ENCODE measurements at regions not wholly inside any gene's neighbourhood (a gene's known extent, or its start where the extent isn't known, plus 50 kb on each side); places are given as distances from the start of the nearest gene placed in this dataset.

GRCh38 chr1:39109644-39110043 is 83.5 kb downstream of the NDUFS5 start:
- FAIRE-seq: no peak

DNA sequence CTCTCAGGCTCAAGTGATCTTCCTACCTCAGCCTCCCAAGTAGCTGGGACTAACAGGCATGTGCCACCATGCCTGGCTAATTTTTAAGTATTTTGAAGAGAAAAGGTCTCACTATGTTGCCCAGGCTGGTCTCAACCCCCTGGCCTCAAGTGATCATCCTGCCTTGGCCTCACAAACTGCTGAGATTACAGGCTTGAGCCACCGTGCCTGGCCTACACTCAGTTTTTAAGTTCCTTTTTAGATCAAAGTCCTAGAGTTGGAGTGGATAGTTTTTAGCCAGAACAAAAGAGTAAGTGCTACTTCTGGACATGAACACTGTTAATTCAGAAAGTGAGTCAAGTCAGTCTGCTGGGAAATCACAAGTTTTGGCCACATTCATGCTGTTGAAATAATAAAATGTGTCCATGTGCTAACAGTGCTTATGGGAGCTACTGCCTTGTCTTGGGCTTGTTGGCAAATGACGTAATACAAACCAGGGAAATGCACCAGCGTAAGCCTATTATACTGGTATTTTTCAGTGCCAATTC is 84.2 kb downstream of the NDUFS5 start:
- FAIRE-seq: no peak

GRCh38 chr1:39110882-39111281 is 84.7 kb downstream of the NDUFS5 start:
- FAIRE-seq: no peak

DNA sequence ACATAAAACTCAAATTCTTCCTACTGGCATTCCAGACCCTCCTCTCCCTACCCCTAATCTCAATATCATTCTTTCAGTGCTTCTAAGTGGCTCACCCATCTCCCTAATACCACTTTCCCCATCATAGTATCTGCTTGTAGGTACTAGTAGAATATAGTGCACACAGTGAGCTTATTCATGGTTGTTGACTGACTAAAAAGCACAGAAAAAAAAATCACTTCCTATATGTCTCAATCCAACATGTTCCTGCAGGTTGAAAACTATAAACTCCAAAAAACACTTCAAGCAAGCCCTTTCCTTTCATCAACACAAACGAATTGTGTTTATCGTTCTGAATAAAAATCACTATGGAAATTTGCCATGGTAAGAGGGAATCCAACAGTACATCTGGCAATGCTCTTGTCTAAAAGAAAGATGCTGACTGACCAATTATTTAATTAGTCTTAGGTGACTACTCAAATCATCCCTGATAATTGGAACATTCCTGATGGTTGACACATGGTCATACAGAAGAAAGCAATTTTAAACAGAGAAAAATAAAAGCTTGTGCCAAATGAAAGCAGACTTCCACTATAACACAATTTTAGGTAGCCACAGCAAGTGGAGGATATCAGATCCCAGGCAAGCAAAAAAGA is 87.1 kb downstream of the NDUFS5 start:
- no peak for FAIRE-seq

DNA sequence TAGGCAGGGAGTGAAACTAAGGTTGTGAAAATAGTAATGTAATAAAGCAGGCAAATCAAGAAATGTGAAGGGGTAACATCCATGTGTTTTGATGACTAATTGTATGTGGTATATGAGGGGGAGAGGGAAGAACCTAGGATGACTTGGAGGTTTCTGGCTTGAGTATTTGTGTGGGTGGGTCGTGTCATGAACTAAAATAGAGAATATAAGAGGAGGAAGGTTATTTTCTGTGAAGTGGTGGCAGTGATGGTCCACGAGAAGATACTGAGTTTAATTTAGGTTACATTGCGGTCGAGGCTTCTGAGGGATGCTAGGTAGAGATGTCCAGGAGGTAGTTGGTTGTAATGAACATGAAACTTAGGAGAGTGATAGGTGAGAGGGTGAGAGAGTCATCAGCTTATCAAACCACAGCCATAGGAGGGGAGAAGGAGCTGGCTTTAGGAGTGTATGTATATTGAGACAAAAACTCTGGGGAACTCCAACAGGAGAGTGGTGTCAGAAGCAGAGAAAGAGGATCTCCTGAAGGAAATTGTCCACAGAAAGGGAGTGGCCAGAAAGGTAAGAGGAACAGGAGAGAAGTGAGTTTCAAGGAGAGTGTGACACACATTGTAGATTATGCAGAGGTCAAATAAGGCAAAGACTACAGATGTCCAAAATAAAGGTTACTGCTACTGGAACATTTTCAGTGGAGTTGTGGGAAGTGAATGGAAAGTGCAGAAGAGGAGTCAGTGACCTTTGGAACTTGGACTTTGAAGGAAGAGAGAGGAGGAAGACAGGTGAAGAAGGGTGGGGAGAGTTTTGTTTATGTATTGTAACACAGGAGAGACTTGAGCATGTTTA is 89.0 kb upstream of the MACF1 start:
- FAIRE-seq: no peak

DNA sequence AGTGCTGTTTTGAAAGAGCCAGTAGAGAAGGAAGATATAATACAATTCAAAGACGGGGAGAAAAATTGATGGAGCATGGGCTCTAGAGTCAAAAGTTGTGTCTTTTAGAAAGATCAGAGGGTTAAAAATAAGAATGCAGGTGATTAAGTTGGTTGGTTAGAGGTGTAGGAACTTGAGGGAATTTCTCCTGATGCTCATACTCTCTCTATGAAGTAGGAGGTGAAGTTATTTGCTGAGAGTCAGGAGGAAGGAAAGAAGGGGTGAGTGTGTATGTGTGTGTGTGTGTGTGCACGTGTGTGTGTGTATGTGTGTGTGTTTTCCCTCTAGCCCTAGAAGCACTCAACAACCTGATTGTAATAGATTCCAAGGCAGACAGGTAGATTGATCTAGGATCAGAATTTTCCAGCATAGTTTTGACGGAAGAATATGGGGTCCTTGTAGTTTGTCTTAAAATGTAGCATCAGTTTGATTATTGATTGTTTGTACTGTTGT is 88.3 kb upstream of the MACF1 start:
- FAIRE-seq: no peak

GRCh38 chr1:39116860-39117728 is 87.4 kb upstream of the MACF1 start:
- no peak for FAIRE-seq

GRCh38 chr1:39117899-39118450 is 86.5 kb upstream of the MACF1 start:
- no peak for FAIRE-seq

DNA sequence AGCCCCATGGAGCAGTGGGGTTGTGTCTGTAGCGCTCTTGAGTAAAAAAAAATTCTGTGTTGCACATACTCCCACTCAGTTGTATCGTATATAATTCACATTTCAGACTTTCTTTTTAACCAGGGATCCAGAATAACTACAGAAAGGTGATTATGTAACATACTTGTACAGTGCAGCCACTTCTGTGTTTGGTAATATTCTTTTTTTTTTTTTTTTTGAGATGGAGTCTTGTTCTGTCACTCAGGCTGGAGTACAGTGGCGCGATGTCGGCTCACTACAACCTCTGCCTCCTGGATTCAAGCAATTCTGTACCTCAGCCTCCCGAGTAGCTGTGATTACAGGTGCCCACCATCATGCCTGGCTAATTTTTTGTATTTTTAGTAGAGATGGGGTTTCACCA is 82.4 kb upstream of the MACF1 start:
- FAIRE-seq: no peak

DNA sequence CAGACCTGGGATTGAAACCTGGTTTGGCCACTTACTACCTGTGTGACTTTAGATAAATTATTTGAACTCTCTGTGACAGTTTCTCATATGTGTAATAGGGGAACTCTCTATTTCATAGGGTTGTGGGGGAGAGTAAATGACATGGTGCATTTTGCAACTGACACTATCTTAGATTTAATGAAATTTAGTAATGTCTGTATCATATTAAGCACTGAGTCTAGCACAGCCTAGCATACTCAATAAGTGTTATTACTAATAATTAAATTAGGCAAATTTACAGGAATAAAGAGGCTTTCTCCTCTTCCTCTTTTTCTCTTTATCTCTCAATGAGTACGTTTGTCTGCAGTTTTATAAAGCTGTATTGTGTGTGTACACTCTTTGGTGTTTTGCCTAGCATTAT is 80.2 kb upstream of the MACF1 start:
- FAIRE-seq: no peak

- FAIRE-seq: peak; percentile 8
Measured at GRCh38 chr1:39127513-39127912, 77.0 kb upstream of the MACF1 start.

DNA sequence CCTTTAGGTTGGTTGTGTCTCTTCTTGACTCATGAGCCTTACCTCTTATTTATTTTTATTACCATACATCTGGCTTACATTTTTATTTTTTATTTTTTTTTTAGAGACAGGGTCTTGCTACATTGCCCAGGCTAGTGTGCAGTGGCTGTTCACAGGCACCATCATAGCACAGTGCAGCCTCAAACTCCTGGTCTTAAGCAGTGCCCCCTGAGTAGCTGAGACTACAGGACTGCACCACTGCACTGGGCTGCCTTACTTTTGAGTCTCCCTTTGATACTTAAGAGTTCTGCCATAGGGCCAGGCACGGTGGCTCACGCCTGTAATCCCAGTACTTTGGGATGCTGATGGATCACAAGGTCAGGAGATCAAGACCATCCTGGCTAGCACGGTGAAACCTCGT is 76.4 kb upstream of the MACF1 start:
- no peak for FAIRE-seq

GRCh38 chr1:39128959-39129358 is 75.5 kb upstream of the MACF1 start:
- no peak for FAIRE-seq

- no peak for FAIRE-seq
Measured at GRCh38 chr1:39129514-39129913, 75.0 kb upstream of the MACF1 start.

DNA sequence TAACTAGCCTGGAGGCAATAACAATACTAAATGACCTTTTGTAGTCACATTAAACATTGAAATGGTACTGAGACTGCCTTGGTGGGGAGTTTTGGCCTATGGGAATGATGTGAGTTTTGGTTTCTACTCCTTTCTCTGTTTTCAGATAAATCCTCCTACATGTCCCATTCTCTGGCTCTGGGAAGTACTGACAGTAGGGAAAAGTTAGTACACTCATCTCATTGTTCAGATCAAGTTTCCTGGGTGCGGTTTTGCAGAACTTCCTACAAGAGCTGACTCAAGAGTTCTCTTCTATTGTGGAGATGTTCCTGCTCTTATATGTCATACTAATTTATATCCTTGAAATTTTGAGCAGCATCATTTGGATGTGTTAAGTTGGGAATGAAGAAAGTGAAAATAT is 74.2 kb upstream of the MACF1 start:
- no peak for FAIRE-seq

DNA sequence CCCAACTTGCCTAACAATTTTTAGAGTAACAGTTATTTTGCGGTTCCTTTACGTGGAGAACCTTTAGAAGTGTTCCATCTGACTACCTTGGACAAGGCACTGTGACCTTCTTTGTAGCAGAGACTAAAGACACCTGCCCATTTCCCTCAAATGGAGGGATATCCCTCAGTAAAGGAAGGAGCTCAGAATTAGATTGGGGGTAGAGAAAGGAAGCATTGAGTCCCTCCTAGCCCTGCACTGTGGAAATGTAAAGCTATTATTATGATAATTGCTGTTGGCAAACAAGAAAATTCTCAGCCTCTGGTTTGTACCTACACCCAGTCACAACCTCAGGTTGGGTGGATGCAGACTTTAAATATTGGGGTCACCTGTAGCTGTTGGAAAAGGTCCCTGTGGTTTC is 72.6 kb upstream of the MACF1 start:
- FAIRE-seq: no peak

GRCh38 chr1:39132505-39133339 is 71.8 kb upstream of the MACF1 start:
- no peak for FAIRE-seq

- no peak for FAIRE-seq
Measured at GRCh38 chr1:39133340-39133684, 71.2 kb upstream of the MACF1 start.

DNA sequence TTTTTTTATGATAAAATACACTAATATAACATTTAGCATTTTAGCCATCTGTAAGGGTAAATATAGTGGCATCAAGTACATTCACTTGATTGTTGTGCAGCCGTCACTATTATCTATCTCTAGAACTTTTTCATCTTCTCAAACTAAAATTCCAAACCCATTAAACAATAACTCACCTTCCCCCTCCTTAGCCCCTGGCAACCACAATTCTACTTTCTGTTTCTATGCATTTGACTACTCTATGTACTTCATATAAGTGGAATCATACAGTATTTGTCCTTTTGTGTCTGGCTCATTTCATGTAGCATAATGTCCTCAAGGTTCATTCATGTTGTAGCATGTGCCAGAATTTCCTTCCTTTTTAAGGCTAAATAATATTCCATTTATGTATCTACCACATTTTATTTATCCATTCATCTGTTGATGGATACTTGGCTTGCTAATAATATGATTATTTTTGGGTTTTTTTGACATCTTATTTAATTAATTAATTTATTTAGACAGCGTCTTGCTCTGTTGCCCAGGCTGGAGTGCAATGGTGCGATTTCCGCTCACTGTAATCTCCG is 69.6 kb upstream of the MACF1 start:
- no peak for FAIRE-seq

GRCh38 chr1:39136638-39137037 is 67.9 kb upstream of the MACF1 start:
- FAIRE-seq: no peak

GRCh38 chr1:39139723-39140360 is 64.7 kb upstream of the MACF1 start:
- FAIRE-seq: peak; percentile 12

All from endometrium (tissue), 2 donors.